ENCODE measurements at regions not wholly inside any gene's neighbourhood (a gene's known extent, or its start where the extent isn't known, plus 50 kb on each side); places are given as distances from the start of the nearest gene placed in this dataset.

DNA sequence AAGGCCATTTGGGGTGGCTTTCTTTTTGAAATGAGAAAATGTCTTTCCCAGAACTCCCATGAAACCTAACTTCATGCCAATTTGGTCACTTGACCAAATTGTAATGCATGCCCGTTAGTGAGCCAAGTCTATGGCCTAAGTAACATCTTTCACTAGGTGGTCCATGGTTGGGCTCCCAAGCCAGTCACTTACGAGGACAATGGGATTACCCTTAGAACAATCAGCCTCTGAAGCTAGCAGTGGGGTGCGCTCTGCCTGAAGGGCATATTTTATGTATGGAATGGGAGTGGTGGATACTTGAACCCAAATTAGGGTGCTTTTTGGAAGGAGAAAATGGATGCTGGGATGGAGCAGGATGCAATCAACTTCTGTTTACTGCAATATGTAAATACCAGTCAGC, 127.4 kb upstream of the GOLIM4 start:
- H3K27ac ChIP-seq = no peak overlapping the region
- TF ChIP-seq, protein P1, sequence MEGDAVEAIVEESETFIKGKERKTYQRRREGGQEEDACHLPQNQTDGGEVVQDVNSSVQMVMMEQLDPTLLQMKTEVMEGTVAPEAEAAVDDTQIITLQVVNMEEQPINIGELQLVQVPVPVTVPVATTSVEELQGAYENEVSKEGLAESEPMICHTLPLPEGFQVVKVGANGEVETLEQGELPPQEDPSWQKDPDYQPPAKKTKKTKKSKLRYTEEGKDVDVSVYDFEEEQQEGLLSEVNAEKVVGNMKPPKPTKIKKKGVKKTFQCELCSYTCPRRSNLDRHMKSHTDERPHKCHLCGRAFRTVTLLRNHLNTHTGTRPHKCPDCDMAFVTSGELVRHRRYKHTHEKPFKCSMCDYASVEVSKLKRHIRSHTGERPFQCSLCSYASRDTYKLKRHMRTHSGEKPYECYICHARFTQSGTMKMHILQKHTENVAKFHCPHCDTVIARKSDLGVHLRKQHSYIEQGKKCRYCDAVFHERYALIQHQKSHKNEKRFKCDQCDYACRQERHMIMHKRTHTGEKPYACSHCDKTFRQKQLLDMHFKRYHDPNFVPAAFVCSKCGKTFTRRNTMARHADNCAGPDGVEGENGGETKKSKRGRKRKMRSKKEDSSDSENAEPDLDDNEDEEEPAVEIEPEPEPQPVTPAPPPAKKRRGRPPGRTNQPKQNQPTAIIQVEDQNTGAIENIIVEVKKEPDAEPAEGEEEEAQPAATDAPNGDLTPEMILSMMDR (conservative IDR thresholded peaks at IDR 0.05) = no peak
- no peak for TF ChIP-seq ZFX (IDR thresholded peaks at IDR 0.05)

DNA sequence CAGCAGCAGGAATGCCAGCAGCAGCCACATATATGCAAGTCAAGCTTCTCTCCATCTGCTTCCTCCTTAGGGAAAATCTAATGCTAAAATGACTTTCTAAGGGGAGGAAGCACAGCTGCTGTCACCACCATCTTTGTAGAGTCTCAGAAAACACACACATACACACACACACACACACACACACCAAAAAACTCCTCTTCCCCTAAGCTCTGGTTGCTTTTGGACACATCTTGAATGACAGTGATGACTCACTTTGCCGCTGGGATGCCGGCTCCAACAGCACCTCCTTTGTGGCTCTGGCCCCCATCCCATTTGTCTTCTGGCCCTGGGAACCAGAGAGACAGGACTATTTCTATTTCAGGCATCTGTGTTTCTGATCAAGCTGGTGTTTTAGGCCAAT, 124.8 kb upstream of the GOLIM4 start:
- TF ChIP-seq, protein P1 (conservative IDR thresholded peaks at IDR 0.05) = no peak
- no peak for TF ChIP-seq ZFX (IDR thresholded peaks at IDR 0.05)
- no peak overlapping the region for H3K27ac ChIP-seq

DNA sequence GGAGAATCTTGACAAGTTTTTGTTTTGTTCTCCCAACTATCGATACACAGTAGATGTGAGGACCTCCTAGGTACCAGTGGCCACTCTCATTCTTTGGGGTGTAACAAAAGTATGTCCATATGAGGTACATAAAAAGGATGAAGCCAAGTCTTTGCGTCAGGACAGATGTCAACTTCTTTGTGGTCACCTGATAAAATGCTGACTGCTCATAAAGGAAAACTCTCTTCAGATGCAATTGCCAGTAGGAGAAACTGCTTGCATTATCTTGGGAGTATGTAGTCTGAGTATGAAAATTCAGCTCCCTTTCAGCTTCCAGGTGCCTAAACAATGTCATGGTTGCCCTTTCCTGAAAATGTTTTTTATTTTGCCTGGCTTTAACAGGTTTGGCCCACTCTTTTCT, 123.8 kb upstream of the GOLIM4 start:
- TF ChIP-seq, protein P1 (conservative IDR thresholded peaks at IDR 0.05) = no peak
- no peak for TF ChIP-seq ZFX (IDR thresholded peaks at IDR 0.05)

DNA sequence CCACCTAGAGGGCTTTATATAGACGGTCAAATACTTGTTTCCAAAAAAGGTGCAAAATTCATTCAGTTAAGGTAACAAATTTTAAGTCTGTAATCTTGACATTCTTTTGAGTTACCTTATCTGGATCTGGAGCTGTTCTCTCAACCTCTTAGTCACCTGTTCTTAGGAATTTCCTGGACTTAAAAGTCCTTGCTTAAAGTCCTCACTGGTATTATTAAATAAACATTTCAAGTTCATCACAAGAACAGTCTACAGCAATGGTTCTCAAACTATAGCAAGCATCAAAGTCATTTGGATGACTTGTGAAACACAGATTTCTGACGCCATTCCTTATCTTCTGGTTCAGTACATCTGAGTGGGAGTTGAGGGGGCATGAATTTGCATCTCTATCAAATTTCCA, 122.9 kb upstream of the GOLIM4 start:
- no peak overlapping the region for H3K27ac ChIP-seq
- no peak for TF ChIP-seq ZFX (IDR thresholded peaks at IDR 0.05)
- TF ChIP-seq, protein P1 (conservative IDR thresholded peaks at IDR 0.05) = no peak

More for the DNA sequence above, 123.8 kb upstream of the GOLIM4 start:
- H3K27ac ChIP-seq = no peak overlapping the region

DNA sequence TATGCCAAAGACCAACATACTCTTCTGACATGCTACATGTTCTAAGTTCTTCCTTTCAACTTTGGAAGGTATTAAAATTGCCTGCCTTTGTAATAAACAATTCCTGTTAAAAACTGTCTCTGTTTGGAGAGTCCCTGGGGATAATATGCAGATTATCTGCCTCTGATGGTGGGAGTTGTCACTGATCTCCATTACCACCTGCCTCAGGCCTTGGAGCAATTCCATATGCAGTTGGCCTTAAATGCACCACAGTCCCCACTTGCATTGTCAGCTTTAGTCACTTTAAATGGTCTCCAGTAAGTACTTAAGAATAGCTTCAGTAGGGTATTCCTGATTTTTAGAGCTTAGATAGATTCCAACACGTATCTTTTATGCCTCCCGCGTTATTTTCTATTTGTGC, 121.1 kb upstream of the GOLIM4 start:
- no peak overlapping the region for H3K27ac ChIP-seq
- TF ChIP-seq ZFX (IDR thresholded peaks at IDR 0.05) = no peak
- TF ChIP-seq, protein P1 (conservative IDR thresholded peaks at IDR 0.05) = no peak

DNA sequence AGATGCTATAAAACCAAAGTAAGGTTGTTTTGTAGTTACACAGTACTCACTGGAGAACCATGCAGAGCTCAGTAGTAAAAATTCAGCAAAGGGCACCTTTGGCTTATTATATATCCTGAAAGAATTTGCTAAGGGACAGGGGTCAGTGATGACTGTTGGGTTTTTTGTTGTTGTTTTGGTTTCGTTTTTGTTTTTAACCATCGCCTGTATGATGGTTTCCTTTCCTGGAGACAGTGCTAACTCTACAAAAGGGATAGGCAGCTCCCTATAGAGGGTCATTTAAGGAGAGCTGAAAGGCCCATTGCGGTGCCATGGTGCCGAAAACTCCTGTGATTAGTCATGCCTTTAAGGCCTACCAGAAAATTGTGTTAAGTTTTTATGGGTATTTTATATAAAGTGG, 118.2 kb upstream of the GOLIM4 start:
- no peak overlapping the region for H3K27ac ChIP-seq
- TF ChIP-seq ZFX (IDR thresholded peaks at IDR 0.05) = no peak
- TF ChIP-seq, protein P1 (conservative IDR thresholded peaks at IDR 0.05) = no peak

DNA sequence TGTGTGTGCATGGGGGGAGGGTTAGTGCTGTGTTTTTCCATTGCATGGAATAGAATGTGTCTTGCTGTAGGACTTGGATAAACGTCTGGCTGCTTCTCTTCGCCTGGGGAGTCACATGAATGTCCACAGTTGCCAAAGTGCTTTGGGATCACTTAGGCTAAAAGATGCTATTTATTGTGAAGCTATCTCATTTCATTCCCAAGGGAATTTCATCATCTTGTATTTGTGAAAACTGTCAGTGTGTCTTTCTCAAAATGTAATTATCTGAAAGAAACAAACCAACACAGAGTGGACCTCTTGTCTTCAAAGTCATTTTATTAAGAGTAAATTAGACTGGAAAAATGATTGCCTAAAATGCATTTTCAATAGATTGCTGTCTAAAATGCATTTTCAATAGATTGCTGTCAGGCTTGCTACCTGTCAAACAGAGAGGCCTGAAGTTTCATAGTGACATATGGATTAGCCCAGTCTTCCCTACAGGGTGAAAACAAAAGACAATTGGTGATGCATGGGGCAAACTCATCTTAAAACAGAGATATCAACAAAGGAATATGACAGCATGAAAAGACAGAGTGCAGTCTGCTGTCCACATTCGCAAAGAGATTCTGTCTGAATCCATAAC, 117.1 kb upstream of the GOLIM4 start:
- no peak overlapping the region for H3K27ac ChIP-seq
- TF ChIP-seq, protein P1 (conservative IDR thresholded peaks at IDR 0.05) = no peak
- TF ChIP-seq ZFX (IDR thresholded peaks at IDR 0.05) = no peak
